Endothelial cell of umbilical vein (primary cell): ENCODE measurements at regions not wholly inside any gene's neighbourhood (a gene's known extent, or its start where the extent isn't known, plus 50 kb on each side); places are given as distances from the start of the nearest gene placed in this dataset.

Experiments
- BruUV-seq: library from RNA; stranded (reverse); fragments of 400-500 nt; replicated peaks from 2 replicates; lab custom pipeline; 2021; lab: Mats Ljungman, UMichigan
- CTCF ChIA-PET: fragments of 300-600, 350-600 bp; sonication (Branson Sonifier 250); formaldehyde crosslinking; loops from one replicate; lab custom pipeline; 2021; ENCODE audit warnings: antibody characterized with exemption, inconsistent platforms; lab: Charles Lee
- POLR2A ChIA-PET: fragments of 300-600, 350-600 bp; sonication (Branson Sonifier 250); formaldehyde crosslinking; loops from one replicate; lab custom pipeline; 2021; ENCODE audit warnings: antibody characterized with exemption, inconsistent platforms; lab: Charles Lee
- DNase-seq: peaks from one replicate; pipeline ENCODE4 v3.0.0-alpha.2; 2011; ENCODE audit warnings: low read depth, low spot score
- FAIRE-seq: peaks from 2 replicates; lab custom pipeline; 2011; peaks lifted over from hg19 to GRCh38; lab: Jason Lieb, UNC
- H2AFZ ChIP-seq: 2 replicates; pipeline ENCODE4 v1.6.0; 2012; ENCODE audit warnings: low read depth, low read length, control low read depth, inconsistent platforms
- H3K27ac ChIP-seq: 2 replicates; pipeline ENCODE4 v1.5.1; 2011; ENCODE audit warnings: low read depth, mild to moderate bottlenecking, control low read depth, low read length, moderate library complexity; ENCODE audit not compliant: insufficient read depth
- H3K27me3 ChIP-seq, 2 experiments: 2 replicates each; pipeline versions ENCODE4 v1.6.0 to v1.6.1; 2011; ENCODE audit warnings: low read length in 2 of 2, mixed read lengths in 1 of 2; ENCODE audit not compliant: control insufficient read depth in 2 of 2, insufficient read depth in 2 of 2
- H3K36me3 ChIP-seq, 2 experiments: 2 replicates in 1 of 2; 3 replicates in 1 of 2; pipeline ENCODE4 v1.5.1; 2011; ENCODE audit warnings: low read length in 2 of 2, mild to moderate bottlenecking in 1 of 2, moderate library complexity in 1 of 2; ENCODE audit not compliant: control insufficient read depth in 2 of 2, insufficient read depth in 2 of 2; ENCODE audit errors: extremely low read depth in 1 of 2
- H3K4me1 ChIP-seq: 3 replicates; pipeline ENCODE4 v1.5.1; 2011; ENCODE audit warnings: mild to moderate bottlenecking, low read length; ENCODE audit not compliant: control insufficient read depth, insufficient read depth; ENCODE audit errors: extremely low read depth
- H3K4me2 ChIP-seq: 2 replicates; pipeline ENCODE4 v1.6.1; 2011; ENCODE audit warnings: low read length, control low read depth, mixed read lengths; ENCODE audit not compliant: insufficient read depth
- H3K4me3 ChIP-seq, 3 experiments: fragments of 200-600 bp in 1 of 3; sonication (generic), shearing (Covaris generic) in 1 of 3; replicated peaks in 1 of 3; 2 replicates each; pipeline ENCODE4 v1.5.1; 2011 to 2016; ENCODE audit warnings: control low read depth in 3 of 3, low read length in 3 of 3, mild to moderate bottlenecking in 2 of 3, inconsistent platforms in 1 of 3, low read depth in 1 of 3, moderate library complexity in 1 of 3; ENCODE audit not compliant: insufficient read depth in 1 of 3
- H3K79me2 ChIP-seq: 2 replicates; pipeline ENCODE4 v1.6.0; 2012; ENCODE audit warnings: low read length, inconsistent platforms; ENCODE audit not compliant: control insufficient read depth, insufficient read depth
- H3K9ac ChIP-seq: replicated peaks from 2 replicates; pipeline ENCODE3; 2011; ENCODE audit warnings: low read length, control low read depth; ENCODE audit not compliant: insufficient read depth; ENCODE audit errors: extremely low read depth
- H3K9me1 ChIP-seq: replicated peaks from 3 replicates; pipeline ENCODE4 v1.6.0; 2011; ENCODE audit warnings: mild to moderate bottlenecking, low read length; ENCODE audit not compliant: control insufficient read depth, insufficient read depth; ENCODE audit errors: extremely low read depth
- H3K9me3 ChIP-seq: replicated peaks from 2 replicates; pipeline ENCODE4 v1.5.1; 2012; ENCODE audit warnings: low read length, inconsistent platforms; ENCODE audit not compliant: control insufficient read depth, insufficient read depth
- H4K20me1 ChIP-seq: replicated peaks from 2 replicates; pipeline ENCODE3; 2011; ENCODE audit warnings: mild to moderate bottlenecking, low read length; ENCODE audit not compliant: control insufficient read depth, insufficient read depth; ENCODE audit errors: extremely low read depth
- FOS ChIP-seq: IDR thresholded peaks from 2 replicates; pipeline ENCODE4 v1.6.1; 2011; ENCODE audit warnings: mild to moderate bottlenecking, low read length, moderate library complexity, borderline replicate concordance; ENCODE audit not compliant: insufficient read depth
- JUN ChIP-seq: IDR thresholded peaks from 2 replicates; pipeline ENCODE4 v1.6.1; 2011; ENCODE audit warnings: borderline replicate concordance, low read depth; ENCODE audit not compliant: insufficient read length, insufficient read depth
- POLR2AphosphoS5 ChIP-seq: IDR thresholded peaks from 2 replicates; pipeline ENCODE4 v1.6.1; 2012; ENCODE audit warnings: low read depth, mild to moderate bottlenecking, control low read depth, low read length, moderate library complexity; ENCODE audit not compliant: insufficient read depth
- dilution Hi-C: fragments of 300-500 bp; cut with MboI; formaldehyde crosslinking; loops from one replicate; pipeline ENCODE4 v1.15.0; 2019; ENCODE audit warnings: low sequenced_read_pairs; ENCODE audit not compliant: extremely low pct_ligation_motif_present
- intact Hi-C: fragments of 100-400 bp; cut with micrococcal nuclease; formaldehyde crosslinking; loops from one replicate; pipeline ENCODE4 v1.10.0; 2022
- TF ChIP-seq, protein P1 (sequence below), 2 donors: IDR thresholded peaks; 1 replicate in 1 of 2; 2 replicates in 1 of 2; pipeline ENCODE4 v1.5.1; 2011; ENCODE audit warnings: low read length in 2 of 2, mild to moderate bottlenecking in 2 of 2, moderate library complexity in 2 of 2, control low read depth in 1 of 2, inconsistent platforms in 1 of 2, low read depth in 1 of 2; ENCODE audit not compliant: insufficient read depth in 1 of 2; ENCODE audit errors: extremely low read depth in 1 of 2

DNA sequence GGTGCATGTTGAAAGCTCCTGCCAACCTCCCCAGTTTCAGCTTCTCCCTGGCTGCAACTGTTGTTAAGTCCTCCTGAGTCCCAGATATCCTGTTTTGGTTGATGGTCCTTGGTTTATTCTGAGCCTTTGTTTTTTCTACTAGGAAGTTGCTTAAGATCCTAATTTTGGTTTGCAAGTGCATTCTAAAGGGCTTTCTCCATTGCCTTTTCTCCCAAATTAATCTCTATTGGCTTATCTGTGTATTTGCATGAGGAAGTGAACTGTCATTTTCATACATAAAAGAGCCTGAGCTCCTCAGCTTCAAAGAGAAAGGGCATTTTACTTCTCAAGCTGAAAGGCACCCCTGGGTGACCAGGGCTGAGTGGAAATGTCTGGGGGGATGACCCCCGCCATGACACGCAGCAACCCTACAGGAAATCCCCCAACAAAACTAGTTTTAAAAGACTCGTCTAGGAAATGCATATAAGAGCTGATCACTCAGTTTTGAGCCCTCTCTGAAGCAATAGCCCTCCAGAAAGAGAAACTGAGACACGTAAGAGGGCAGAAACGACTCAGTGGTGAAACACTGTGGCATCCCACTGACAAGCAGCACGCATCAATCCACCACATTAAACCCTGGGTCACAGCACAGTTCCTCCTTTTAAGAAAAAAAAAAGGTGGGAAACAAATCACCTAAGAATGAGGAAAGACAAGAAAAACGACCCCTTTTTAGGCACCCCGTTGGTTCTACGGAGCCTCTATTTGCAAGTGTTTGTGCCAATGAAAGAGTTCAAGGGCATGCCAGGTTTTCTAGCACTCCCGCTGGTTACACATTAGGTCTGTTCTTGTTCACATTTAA, 140.9 kb downstream of the THBS2 start:
- H3K9ac ChIP-seq: no peak overlapping the region
- H3K27me3 ChIP-seq: no peaks in the 10 kb centered on the region
- no peaks in the 10 kb centered on the region for H3K79me2 ChIP-seq
- BruUV-seq: no TSS peak
- H3K27ac ChIP-seq: no peak overlapping the region
- TF ChIP-seq, protein P1, sequence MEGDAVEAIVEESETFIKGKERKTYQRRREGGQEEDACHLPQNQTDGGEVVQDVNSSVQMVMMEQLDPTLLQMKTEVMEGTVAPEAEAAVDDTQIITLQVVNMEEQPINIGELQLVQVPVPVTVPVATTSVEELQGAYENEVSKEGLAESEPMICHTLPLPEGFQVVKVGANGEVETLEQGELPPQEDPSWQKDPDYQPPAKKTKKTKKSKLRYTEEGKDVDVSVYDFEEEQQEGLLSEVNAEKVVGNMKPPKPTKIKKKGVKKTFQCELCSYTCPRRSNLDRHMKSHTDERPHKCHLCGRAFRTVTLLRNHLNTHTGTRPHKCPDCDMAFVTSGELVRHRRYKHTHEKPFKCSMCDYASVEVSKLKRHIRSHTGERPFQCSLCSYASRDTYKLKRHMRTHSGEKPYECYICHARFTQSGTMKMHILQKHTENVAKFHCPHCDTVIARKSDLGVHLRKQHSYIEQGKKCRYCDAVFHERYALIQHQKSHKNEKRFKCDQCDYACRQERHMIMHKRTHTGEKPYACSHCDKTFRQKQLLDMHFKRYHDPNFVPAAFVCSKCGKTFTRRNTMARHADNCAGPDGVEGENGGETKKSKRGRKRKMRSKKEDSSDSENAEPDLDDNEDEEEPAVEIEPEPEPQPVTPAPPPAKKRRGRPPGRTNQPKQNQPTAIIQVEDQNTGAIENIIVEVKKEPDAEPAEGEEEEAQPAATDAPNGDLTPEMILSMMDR (IDR thresholded peaks at IDR 0.05; ENCODE audit: extremely low read depth in 1 of 2, insufficient read depth in 1 of 2, low read depth in 1 of 2, low read length in 2 of 2): no peak
- TF ChIP-seq POLR2AphosphoS5: no peak
- TF ChIP-seq JUN: no peak
- TF ChIP-seq FOS: no peak
- no peak overlapping the region for H2AFZ ChIP-seq
- no peak for FAIRE-seq
- POLR2A ChIA-PET: no interaction called here
- no peaks in the 10 kb centered on the region for H3K9me1 ChIP-seq
- no peak for DNase-seq
- H3K4me1 ChIP-seq: no peaks in the 10 kb centered on the region
- dilution Hi-C loops: no loop called here
- intact Hi-C loops: no loop called here
- H3K36me3 ChIP-seq: no peaks in the 10 kb centered on the region
- no peak overlapping the region for H3K4me3 ChIP-seq
- H4K20me1 ChIP-seq: no peaks in the 10 kb centered on the region
- CTCF ChIA-PET: no interaction called here
- no peak overlapping the region for H3K4me2 ChIP-seq
- H3K9me3 ChIP-seq: peaks cover 4% of the 10 kb centered on the region

DNA sequence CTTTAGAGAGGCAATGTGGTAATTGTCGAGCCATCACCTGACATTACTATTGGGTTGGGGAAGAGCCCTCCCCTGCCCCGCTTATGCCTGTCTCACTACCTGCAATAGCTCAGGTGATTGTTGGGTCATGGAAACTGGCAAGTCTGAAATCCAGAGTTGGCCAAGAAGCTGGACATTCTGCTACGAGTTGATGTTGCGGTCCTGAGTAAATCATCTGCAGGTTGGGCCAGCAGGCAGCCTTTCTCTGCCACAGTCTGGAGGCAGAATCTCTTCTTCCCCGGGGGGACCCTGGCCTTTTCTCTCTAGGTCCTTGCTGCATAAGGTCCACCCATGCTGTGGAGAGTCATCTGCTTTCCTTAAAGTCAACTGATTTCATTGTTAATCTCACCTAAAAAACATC, 142.4 kb downstream of the THBS2 start:
- DNase-seq: no peak
- BruUV-seq: no TSS peak
- H4K20me1 ChIP-seq: no peaks in the 10 kb centered on the region
- ChIA-PET POLR2A (no interaction called here), CTCF (no interaction called here)
- no peaks in the 10 kb centered on the region for H3K36me3 ChIP-seq
- peaks cover 2% of the 10 kb centered on the region for H3K9me3 ChIP-seq
- H3K79me2 ChIP-seq: no peaks in the 10 kb centered on the region
- no peak overlapping the region for H3K4me3 ChIP-seq
- no peak overlapping the region for H2AFZ ChIP-seq
- no peak for FAIRE-seq
- dilution Hi-C loops (no loop called here), intact Hi-C loops (no loop called here)
- no peaks in the 10 kb centered on the region for H3K9me1 ChIP-seq
- TF ChIP-seq, protein P1 (IDR thresholded peaks at IDR 0.05; ENCODE audit: extremely low read depth in 1 of 2, insufficient read depth in 1 of 2, low read depth in 1 of 2, low read length in 2 of 2): no peak
- no peak overlapping the region for H3K27ac ChIP-seq
- no peaks in the 10 kb centered on the region for H3K4me1 ChIP-seq
- H3K4me2 ChIP-seq: no peak overlapping the region
- H3K27me3 ChIP-seq: no peaks in the 10 kb centered on the region
- no peak overlapping the region for H3K9ac ChIP-seq
